ENCODE measurements at regions not wholly inside any gene's neighbourhood (a gene's known extent, or its start where the extent isn't known, plus 50 kb on each side); places are given as distances from the start of the nearest gene placed in this dataset.

GRCh38 chr16:9302072-9302471 lies 210.6 kb downstream of the HAPSTR1 start:
- TF ChIP-seq CTCF (IDR thresholded peaks at IDR 0.05) (no peak), POLR2A (IDR thresholded peaks at IDR 0.05; ENCODE audit: low read depth) (no peak)
